Mesodermal cell (in vitro differentiated cells): ENCODE measurements at regions not wholly inside any gene's neighbourhood (a gene's known extent, or its start where the extent isn't known, plus 50 kb on each side); places are given as distances from the start of the nearest gene placed in this dataset.

Experiments used
- H3K27ac ChIP-seq: 2 replicates; pipeline ENCODE4 v1.7.0; 2013; ENCODE audit warnings: mild to moderate bottlenecking, low read depth, low read length, moderate library complexity; ENCODE audit not compliant: severe bottlenecking
- H3K36me3 ChIP-seq: 2 replicates; pipeline ENCODE4 v1.7.1; 2013; ENCODE audit warnings: mild to moderate bottlenecking, low read length, moderate library complexity; ENCODE audit not compliant: control insufficient read depth, insufficient read depth
- H3K4me1 ChIP-seq: one replicate; pipeline ENCODE4 v1.7.1; 2013; ENCODE audit warnings: mild to moderate bottlenecking, low read length; ENCODE audit not compliant: insufficient read depth, control insufficient read depth, poor library complexity, severe bottlenecking
- H3K4me3 ChIP-seq: 2 replicates; pipeline ENCODE4 v1.7.0; 2013; ENCODE audit warnings: low read length, control low read depth, mild to moderate bottlenecking; ENCODE audit not compliant: insufficient read depth, poor library complexity, severe bottlenecking; ENCODE audit errors: extremely low read depth
- H3K9me3 ChIP-seq: 2 replicates; pipeline ENCODE4 v1.7.1; 2013; ENCODE audit warnings: mild to moderate bottlenecking, low read length, moderate library complexity; ENCODE audit not compliant: control insufficient read depth
- WGBS, 2 experiments: methylation state at CpG; one replicate each; pipeline ENCODE4 v1.1.5; 2013; ENCODE audit warnings: missing lambda C conversion rate in 2 of 2; ENCODE audit not compliant: insufficient coverage in 2 of 2; 5-methylcytosine and 5-hydroxymethylcytosine counted together

DNA sequence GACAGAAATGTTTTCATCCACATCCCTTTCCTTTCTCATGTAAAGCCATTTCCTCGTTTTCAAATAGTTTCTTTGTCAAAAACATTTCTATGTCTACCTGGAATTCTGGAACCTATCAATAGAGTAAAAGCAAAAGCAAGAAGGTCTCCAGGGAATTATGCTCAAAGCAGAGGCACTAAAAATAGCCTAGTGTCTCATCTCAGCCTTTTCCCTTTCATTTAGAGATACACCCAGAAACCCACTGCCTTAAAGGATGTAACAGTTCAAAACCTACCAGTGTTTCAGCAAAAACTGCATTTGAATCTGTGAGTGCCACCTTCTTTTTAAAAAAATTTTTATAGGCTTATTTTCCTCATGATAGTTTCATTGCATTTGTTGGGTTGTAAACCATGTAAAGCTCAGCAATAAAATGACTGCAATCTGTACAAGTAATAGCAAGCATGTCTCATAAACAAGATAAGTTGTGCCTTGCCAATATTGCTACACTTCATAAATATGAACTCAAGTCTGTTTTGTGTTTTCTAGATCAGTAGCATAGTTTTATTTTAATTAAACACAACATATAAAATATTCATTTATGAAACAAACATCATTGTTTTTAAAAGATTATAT is 927.3 kb upstream of the ACVR2A start:
- no peaks in the 10 kb centered on the region for H3K4me1 ChIP-seq
- no peaks in the 10 kb centered on the region for H3K36me3 ChIP-seq
- no peaks in the 10 kb centered on the region for H3K9me3 ChIP-seq
- H3K27ac ChIP-seq: no peak overlapping the region
- H3K4me3 ChIP-seq: no peak overlapping the region
- WGBS, 2 experiments: 86% methylated on average over 1 of the region's 1 CpG; no CpG with 5 or more reads in 1 of the 2 experiments

DNA sequence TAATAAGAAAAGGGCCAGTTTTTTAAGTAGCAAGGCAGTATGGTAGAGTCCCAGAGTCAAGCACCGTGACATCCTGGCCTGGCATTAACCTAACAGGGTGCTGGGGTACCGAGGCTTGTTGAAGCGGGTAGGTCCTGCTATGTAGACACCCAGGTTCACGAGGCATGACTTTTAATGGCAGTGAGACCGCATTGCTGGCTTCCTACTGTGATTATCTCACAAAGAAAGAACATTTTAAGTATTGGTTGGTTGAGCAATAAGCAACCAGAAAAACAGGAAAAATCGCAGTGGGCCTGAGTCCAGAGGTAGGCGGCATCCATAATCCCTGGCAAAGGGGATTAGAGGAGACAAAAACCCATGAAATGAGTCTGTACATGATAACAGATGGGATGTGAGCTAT is 927.9 kb upstream of the ACVR2A start:
- Histone ChIP-seq H3K4me1 (no peaks in the 10 kb centered on the region), H3K4me3 (no peak overlapping the region), H3K9me3 (no peaks in the 10 kb centered on the region), H3K27ac (no peak overlapping the region), H3K36me3 (no peaks in the 10 kb centered on the region)
- 98 to 100% methylated on average over 5 to 6 of the region's 7 CpGs for WGBS, 2 experiments

DNA sequence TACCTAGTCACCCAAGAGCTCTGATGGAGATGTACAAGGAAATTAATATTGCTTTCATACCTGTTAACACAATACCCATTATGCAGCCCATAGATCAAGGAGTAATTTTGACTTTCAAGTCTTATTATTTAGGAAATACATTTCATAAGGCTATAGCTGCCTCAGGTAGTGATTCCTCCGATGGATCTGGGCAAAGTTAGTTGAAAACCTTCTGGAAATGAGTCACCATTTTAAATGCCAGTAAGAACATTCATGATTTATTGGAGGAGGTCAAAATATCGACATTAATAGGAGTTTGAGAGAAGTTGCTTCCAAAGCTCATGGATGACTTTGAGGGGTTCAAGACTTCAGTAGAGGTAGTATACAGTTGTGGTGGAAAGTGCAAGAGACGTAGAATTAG is 931.4 kb upstream of the ACVR2A start:
- no peaks in the 10 kb centered on the region for H3K4me1 ChIP-seq
- no peak overlapping the region for H3K27ac ChIP-seq
- no peaks in the 10 kb centered on the region for H3K36me3 ChIP-seq
- WGBS, 2 experiments: 83 to 85% methylated on average over 2 to 3 of the region's 3 CpGs
- H3K4me3 ChIP-seq: no peak overlapping the region
- no peaks in the 10 kb centered on the region for H3K9me3 ChIP-seq

DNA sequence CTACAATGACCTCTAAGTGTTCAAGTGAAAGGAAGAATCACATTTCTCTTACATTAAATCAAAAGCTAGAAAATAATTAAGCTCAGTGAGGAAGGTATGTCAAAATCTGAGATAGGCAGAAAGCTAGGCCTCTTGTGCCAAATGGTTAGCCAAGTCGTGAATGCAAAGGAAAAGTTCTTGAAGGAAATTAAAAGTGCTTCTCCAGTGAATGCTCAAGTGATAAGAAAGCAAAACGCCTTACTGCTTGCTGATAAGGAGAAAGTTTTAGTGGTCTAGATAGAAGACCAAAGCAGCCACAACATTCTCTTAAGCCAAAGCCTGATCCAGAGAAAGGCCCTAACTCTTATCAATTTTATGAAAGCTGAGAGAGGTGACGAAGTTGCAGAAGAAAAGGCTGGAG is 932.3 kb upstream of the ACVR2A start:
- Histone ChIP-seq H3K4me3 (no peak overlapping the region), H3K27ac (no peak overlapping the region)
- 45 to 50% methylated on average over 1 of the region's 3 CpGs for WGBS, 2 experiments

DNA sequence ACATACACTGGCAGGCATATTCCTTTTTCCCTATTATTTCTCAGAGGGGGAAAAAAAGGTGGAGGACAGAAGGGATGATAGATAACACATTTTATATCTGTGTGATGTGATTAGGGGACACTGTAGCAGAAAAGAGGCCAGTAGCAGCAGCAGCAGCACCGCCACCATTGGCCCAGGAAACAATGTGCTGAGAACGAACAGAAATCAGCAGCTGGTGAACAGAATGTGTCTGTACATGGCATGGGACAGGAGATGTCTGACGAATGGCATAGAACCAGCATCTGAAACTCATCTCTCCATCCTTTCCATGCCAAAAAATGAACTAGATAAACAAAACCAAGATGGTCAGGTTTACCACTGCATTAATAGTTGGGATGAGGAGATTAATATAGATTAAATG is 936.1 kb upstream of the ACVR2A start:
- no peaks in the 10 kb centered on the region for H3K36me3 ChIP-seq
- 91 to 100% methylated on average over 2 to 3 of the region's 3 CpGs for WGBS, 2 experiments

More for the DNA sequence above, 932.3 kb upstream of the ACVR2A start:
- Histone ChIP-seq H3K4me1 (no peaks in the 10 kb centered on the region), H3K36me3 (no peaks in the 10 kb centered on the region), H3K9me3 (no peaks in the 10 kb centered on the region)

DNA sequence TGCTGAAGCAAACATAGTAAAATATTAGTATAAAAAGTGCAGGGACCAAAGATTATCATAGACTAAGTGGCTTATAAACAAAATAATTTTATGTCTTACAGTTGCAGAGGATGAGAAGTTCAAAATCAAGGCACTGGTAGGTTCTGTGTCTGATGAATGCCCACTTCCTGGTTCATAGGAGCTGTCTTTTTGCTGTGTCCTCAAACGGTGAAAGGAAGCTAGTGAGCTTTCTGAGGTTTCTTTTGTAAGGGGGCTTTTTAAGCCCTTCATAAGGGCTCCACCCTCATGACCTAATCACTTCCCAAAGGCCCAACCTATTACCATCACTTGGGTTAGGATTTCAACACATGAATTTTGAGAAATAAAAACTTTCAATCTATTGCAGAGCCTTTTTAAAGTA is 946.7 kb upstream of the ACVR2A start:
- Histone ChIP-seq H3K4me1 (no peaks in the 10 kb centered on the region), H3K4me3 (no peak overlapping the region), H3K9me3 (no peaks in the 10 kb centered on the region), H3K27ac (no peak overlapping the region), H3K36me3 (no peaks in the 10 kb centered on the region)
- WGBS, 2 experiments: no CpG with 5 or more reads among the region's 1 CpG

More for the DNA sequence above, 936.1 kb upstream of the ACVR2A start:
- Histone ChIP-seq H3K4me3 (no peak overlapping the region), H3K4me1 (no peaks in the 10 kb centered on the region), H3K9me3 (no peaks in the 10 kb centered on the region), H3K27ac (no peak overlapping the region)

DNA sequence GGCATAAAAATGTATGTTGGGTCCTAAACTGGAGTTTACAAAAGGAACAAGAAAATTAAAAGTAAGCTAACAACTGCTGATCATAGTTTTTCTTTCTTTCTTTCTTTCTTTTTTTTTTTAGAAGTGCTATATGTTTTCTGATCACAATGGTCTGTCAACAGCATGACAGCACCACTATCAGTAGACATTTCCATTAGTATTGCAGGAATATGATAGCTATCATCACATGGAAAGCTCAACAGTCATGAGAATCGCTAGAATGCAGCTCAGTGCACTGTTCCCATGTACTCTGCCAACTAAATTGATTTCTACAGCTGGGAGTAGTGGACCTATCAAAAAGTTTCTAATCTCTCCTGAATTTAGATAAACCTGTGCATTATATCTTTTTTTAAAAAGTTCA is 950.3 kb upstream of the ACVR2A start:
- Histone ChIP-seq H3K36me3 (no peaks in the 10 kb centered on the region), H3K27ac (no peak overlapping the region), H3K9me3 (no peaks in the 10 kb centered on the region), H3K4me1 (no peaks in the 10 kb centered on the region), H3K4me3 (no peak overlapping the region)
- WGBS, 2 experiments: 100% methylated on average over 1 of the region's 1 CpG; no CpG with 5 or more reads in 1 of the 2 experiments

DNA sequence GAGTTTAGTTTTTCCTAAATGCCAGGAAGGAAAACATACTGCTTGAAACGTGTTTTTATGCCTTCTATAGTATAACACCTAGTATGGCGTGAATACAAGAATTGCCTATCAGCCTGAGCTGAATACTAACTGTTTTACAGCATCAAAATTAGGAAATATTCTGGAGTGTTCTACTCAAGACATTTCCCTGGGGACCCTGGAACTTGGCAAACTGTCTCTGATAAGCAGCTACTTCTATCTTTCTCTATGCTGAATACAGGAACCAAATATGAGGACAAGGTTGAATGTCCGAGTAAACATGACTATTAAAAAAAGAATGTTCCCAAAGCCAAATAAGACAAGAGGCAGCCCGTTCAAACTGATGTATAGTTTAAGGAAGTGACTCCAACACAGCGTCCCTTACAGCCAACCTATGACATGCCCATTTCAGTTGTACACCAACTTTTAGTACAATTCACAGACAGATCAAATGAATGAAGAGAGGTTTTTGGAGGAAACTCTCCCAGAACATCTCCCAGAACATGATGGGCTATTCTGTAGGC is 951.3 kb upstream of the ACVR2A start:
- 92 to 100% methylated on average over 2 to 4 of the region's 5 CpGs for WGBS, 2 experiments
- no peak overlapping the region for H3K27ac ChIP-seq

DNA sequence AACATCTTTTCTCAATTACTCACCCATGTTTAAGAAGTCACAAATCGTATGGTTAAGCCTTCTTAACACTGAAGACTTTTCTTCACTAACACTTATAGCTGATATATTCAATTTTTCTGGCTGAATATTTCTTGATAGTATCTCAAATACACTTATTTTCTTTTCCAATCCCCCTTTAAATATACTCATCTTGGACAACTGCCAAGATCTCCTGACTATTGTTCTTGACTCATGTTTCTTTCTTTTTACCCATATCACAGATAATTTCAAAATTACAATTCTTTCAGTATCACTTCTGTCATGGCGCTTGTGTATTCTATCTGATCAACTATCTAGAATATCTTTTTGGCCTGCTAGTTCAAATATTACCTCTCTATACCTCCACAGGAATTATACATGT is 954.3 kb upstream of the ACVR2A start:
- Histone ChIP-seq H3K36me3 (no peaks in the 10 kb centered on the region), H3K27ac (no peak overlapping the region), H3K9me3 (no peaks in the 10 kb centered on the region), H3K4me1 (no peaks in the 10 kb centered on the region), H3K4me3 (no peak overlapping the region)
- WGBS, 2 experiments: 100% methylated on average over 1 of the region's 2 CpGs

More for the DNA sequence above, 951.3 kb upstream of the ACVR2A start:
- no peak overlapping the region for H3K4me3 ChIP-seq
- H3K4me1 ChIP-seq: no peaks in the 10 kb centered on the region
- no peaks in the 10 kb centered on the region for H3K9me3 ChIP-seq
- H3K36me3 ChIP-seq: no peaks in the 10 kb centered on the region

DNA sequence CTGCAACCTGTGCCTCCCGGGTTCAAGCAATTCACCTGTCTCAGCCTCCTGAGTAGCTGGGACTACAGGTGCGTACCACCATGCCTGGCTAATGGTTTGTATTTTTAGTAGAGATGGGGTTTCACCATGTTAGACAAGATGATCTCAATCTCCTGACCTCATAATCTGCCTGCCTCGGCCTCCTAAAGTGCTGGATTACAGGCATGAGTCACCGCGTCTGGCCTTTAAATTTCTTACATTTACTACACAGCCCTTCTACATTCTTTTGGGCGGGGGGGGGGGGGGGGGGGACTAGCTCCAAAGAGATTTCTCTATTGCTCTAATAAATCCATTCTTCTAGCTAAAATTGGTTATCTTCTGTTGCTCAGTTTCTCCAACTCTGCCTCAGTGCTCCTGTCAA is 964.9 kb upstream of the ACVR2A start:
- H3K27ac ChIP-seq: no peak overlapping the region
- WGBS, 2 experiments: 87 to 100% methylated on average over 2 to 3 of the region's 6 CpGs
- H3K4me3 ChIP-seq: no peak overlapping the region
- H3K36me3 ChIP-seq: no peaks in the 10 kb centered on the region
- no peaks in the 10 kb centered on the region for H3K9me3 ChIP-seq
- no peaks in the 10 kb centered on the region for H3K4me1 ChIP-seq

DNA sequence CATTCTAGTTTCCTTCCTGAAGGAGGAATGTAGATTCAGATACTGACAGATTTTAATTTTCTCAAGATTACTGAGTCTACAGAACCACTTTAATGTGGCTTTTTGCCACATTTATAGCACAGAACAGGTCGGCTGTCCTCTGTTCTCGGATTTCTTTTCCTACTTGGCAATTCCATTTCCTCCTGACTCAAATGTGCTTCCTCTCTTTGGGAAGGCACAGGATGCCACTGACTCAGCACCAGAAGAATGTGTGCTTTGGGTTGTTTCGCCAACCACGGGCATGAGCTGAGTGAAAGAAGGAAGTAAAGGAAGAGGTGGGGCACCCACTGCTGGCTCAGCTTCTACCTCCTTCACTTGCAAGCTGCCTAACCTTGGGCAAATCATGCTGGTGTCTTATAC is 970.6 kb upstream of the ACVR2A start:
- Histone ChIP-seq H3K36me3 (no peaks in the 10 kb centered on the region), H3K27ac (no peak overlapping the region), H3K4me1 (no peaks in the 10 kb centered on the region), H3K4me3 (no peak overlapping the region), H3K9me3 (no peaks in the 10 kb centered on the region)
- WGBS, 2 experiments: 75 to 81% methylated on average over 2 of the region's 4 CpGs
